ENCODE measurements at regions not wholly inside any gene's neighbourhood (a gene's known extent, or its start where the extent isn't known, plus 50 kb on each side); places are given as distances from the start of the nearest gene placed in this dataset.
"Not testable (repeated sequence)": the region's sequence is repeated elsewhere in the genome, so short reads cannot be mapped to it uniquely, and the experiment has no call there.

DNA sequence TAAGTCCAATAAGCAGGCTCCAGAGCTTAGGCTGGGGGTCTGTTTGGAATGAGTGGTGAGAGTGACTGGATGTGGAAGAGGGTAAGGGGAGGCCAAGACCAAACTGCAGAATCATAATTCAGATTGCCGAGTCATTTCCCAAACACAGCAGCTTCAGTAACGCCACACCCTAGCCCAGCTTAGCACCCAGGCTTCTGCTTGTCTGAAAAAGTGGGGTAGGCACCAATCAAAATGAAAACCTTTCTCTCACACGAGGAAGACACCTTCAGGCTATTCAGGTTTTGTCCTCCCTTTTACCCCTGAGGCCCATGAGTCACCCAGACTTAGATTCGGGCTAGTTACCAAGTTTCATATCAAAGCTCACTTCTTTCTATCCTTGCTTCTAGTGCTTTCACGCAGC, 306.1 kb downstream of the DAD1 start:
- DNase-seq: no peak

DNA sequence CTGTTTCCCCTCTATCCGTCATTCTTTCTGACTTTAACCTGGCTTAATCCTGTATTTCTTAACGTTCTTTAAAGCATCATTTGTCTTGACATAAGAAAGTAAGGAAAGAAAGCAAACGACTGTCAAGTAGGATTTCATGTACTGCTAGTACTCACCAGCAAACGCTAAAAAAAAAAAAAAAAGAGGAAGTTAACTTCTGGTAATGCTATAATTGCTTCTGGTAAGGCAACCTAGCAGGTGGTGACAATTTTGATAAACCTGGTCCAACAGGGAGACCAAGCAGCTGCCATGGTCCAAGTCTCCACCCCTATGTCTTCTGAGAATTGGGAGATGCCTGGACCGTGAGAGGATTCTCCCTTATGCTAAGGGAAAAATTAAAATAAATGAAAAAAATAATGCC, 306.6 kb downstream of the DAD1 start:
- DNase-seq: no peak

DNA sequence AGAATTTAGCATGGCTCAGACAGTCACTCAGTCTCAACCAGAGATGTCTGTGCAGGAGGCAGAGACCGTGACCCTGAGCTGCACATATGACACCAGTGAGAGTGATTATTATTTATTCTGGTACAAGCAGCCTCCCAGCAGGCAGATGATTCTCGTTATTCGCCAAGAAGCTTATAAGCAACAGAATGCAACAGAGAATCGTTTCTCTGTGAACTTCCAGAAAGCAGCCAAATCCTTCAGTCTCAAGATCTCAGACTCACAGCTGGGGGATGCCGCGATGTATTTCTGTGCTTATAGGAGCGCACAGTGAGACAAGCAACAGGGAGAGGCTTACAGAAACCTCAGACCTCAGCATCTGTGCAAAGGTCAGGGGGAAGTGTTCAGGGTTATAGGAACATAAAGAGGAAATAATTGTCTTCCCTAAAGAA, 307.6 kb downstream of the DAD1 start:
- DNase-seq: not testable (repeated sequence)

DNA sequence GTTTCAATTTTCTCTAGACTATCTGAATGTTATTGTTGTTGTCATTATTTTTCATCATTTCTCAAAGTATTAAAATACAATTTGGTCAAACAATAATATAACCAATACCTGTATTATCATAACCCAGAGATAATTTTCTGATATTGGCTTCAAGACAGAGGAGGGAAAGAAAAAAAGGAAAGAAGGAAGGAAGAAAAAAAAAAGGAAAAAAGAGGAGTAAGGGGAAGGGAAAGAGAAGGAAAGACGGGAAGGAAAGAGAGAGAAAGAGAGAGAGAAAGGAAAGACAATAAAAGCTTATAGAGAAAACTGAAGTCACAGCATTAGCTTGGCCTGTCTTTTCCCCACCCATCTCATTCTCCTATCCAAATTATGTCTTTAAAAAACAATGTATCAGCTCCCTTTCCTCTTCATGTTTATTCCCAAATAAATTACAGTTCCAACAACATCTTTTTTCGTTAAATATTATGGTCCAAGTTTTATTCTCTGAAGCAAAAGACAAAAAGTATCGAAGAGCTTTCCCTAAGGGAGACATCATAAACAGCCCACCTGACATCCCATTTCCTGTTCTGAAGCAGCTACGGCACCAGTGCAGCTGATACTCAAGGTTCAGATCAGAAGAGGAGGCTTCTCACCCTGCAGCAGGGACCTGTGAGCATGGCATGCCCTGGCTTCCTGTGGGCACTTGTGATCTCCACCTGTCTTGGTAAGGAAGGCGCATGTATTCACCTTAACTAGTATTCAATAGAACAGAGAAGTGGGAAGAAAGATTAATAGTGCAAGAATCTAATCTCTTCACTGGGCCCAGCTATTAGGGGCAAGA, 308.3 kb downstream of the DAD1 start:
- no peak for DNase-seq

- no peak for DNase-seq
Measured at GRCh38 chr14:22276913-22277816, 311.9 kb downstream of the DAD1 start.

- DNase-seq: no peak
Measured at GRCh38 chr14:22271838-22272799, 316.9 kb downstream of the DAD1 start.

DNA sequence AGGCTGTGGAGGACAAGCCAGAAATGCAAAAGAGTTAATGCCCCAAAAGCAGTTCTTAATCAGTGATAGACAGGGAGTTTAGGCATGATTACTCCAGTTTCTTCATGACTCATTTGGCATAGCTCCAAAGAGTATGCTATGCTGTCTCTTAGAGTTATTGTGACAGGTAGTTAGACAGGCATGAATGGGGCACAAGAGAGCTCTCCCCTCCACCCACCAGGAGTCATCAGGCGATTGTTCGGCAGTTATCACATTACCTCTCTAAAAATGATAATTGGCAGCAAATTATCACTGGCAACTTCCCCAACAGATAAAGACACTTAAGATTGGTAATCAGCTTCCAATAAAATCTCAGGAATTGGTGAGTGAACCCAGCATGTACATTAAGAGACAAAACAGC, 320.1 kb downstream of the DAD1 start:
- DNase-seq: no peak

- DNase-seq: no peak
Measured at GRCh38 chr14:22266683-22267082, 322.3 kb downstream of the DAD1 start.

GRCh38 chr14:22266142-22266442, 322.9 kb downstream of the DAD1 start:
- DNase-seq: no peak

DNA sequence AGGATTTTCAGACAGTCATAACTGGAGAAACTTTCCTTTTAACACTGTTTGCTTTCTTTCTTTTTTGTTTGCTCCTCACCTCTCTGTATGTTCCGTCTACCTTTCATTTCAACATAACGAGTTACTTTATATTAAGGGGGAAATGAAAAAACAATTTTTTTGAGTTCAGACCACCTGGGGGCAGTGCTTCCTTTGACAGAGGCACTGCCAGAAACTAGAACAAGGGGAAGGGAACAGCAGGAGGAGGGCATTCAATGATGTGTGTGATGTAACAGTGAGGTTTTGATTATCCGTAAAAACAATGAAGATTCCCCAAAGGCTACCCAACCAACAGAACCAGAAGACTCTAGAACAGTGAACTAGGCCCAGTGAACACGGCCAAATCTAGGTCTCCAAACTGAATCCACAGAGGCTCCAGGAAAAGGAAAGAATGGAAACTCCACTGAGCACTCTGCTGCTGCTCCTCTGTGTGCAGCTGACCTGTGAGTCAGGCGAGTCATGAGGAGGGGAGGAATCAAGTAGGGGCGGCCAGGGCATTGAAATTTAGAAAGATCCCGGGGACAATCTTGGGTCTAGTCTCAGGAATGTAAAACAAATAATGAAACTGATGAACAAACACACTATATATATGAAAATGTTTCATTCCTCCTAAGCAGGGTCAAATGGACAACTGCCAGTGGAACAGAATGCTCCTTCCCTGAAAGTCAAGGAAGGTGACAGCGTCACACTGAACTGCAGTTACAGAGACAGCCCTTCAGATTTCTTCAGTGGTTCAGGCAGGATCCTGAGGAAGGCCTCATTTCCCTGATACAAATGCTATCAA, 323.5 kb downstream of the DAD1 start:
- DNase-seq: peak in 1 of 2 donors; percentile 30

DNA sequence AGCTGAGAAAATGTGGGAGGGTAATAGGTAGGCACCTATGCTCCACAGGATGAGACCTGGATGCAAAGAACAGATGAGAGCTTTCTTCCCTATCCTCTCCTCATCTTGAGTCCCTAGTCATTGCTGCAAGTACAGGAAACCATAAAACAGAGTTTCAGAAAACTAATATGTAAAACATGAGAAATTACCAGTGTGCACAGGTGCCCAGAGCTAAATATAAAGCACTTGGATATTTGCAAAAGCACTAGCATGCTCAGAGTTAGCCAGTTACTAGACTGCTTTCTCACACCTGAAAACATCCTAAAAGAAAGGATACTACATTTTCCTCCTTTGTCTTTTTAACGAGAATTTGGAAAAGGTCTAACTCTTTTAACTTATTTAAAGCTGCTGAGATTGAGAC, 324.3 kb downstream of the DAD1 start:
- no peak for DNase-seq

DNA sequence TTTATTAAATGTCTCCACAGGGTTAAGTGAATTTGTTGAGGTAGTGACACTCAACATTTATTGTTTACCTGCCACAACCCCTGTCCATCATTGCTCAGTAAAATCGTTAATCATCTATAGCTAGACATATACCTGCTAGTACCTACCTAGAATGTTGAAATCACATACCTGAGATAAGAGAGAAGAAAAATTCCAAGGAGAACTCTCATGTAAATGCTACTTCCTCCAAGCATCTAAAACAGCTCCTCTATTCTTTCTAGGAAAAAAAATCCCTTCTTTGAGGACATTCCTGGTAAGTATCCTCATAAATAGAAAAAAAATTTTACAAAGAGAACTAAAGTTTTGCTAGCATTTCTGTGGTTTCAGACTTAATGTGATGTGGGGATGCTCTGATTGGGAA, 325.1 kb downstream of the DAD1 start:
- no peak for DNase-seq

GRCh38 chr14:22262881-22263280, 326.1 kb downstream of the DAD1 start:
- DNase-seq: no peak

- DNase-seq: no peak
Measured at GRCh38 chr14:22255017-22255950, 333.7 kb downstream of the DAD1 start.

DNA sequence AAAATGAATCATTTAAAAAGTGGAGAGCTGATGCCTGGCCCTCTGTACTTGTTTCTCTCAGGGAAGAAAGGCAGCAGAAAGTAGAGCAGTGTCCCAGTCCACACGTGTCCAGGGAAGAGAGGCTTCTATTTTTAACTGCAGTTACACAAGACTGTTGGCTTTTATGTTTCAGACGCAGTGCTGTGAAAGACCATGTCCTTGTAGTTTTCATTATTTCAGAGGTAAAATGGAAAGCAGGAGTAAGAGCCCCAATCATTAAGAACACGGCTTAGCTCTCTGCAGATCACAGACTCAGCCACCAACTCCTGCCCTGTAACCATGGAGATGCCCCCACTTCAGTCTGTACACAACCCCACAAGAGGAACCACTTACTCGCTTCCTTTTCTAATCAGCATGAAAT, 336.3 kb downstream of the DAD1 start:
- no peak for DNase-seq

- DNase-seq: no peak
Measured at GRCh38 chr14:22251090-22251489, 337.9 kb downstream of the DAD1 start.

- no peak for DNase-seq
Measured at GRCh38 chr14:22249770-22250169, 339.3 kb downstream of the DAD1 start.

DNA sequence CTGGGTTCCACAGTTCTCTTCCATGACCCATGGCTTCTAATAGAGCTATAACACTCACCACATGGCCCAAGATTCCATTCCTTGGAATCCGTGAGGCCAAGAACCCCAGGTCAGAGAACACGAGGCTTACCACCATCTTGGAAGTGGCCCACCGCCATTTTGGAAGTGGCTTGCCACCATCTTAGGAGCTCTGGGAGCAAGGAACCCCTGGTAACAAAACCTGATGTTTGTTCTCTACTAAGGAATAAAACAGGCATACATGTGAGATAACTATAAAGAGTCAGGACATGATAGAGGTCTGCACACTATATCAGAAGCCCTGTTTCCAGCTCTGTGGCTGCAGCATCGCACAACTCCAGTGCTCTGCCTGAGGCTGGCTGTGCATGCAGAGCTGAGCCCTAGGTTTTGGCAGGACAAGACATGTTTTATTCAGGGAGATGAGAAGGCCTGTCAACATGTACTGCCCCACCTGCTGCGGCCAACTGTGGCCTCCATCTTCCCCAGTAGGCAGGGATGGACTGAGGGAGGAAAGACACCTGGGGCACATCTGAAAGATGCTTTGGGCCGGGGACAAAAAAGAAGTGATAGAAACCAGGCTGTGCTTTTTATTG, 344.9 kb downstream of the DAD1 start:
- DNase-seq: no peak

DNA sequence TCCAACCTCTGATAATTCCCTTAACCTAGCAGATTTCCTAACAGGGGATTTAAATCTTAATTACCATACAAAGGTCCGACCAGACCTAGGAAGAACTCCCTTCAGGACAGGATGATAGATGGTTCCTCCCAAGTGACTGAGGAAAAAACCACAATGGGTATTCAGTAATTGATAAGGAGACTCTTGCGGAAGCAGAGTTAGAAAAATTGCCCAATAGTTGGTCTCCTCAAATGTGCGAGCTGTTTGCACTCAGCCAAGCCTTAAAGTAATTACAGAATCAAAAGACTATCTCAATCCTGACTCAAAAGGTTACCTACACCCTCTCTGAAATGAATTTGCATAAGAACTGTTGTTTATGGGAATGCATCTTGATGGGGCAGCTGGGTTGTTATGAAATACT, 350.7 kb downstream of the DAD1 start:
- not testable (repeated sequence) for DNase-seq

DNA sequence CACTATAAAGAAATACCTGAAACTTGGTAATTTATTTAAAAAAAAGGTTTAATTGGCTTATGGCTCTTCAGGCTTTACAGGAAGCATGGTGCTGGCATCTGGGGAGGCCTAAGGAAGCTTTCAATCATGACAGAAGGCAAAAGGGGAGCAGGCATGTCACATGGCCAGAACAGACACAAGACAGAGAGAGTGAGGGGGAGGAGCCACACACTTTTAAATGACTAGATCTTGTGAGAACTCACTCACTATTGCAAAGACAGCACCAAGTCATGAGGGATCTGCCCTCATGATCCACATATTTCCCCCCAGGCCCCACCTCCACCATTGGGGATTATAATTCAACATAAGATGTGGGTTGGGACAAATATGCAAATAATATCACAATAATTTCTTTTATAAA, 355.6 kb downstream of the DAD1 start:
- no peak for DNase-seq
